Lung (tissue), 11 donors: ENCODE measurements at regions not wholly inside any gene's neighbourhood (a gene's known extent, or its start where the extent isn't known, plus 50 kb on each side); places are given as distances from the start of the nearest gene placed in this dataset.

Source experiments
- ATAC-seq: fragments of 200-7000 bp; cut with Tn5 transposase; one replicate; pipeline ENCODE4 v1.9.1; 2020; ENCODE audit warnings: moderate number of reproducible peaks; ENCODE audit not compliant: insufficient read depth, low FRiP score
- DNase-seq, 3 donors: peaks; one replicate each; pipeline ENCODE4 v3.0.0-alpha.2; 2013 to 2017
- H3K27ac ChIP-seq, 2 donors: one replicate each; pipeline ENCODE4 v1.5.1; 2013; ENCODE audit warnings: mild to moderate bottlenecking in 2 of 2, moderate library complexity in 2 of 2, control low read depth in 1 of 2, inconsistent platforms in 1 of 2, low read depth in 1 of 2, low read length in 1 of 2
- H3K27me3 ChIP-seq, 3 donors: one replicate each; pipeline ENCODE4 v1.5.1; 2013; ENCODE audit warnings: low read length in 2 of 3; ENCODE audit not compliant: control insufficient read depth in 3 of 3, insufficient read depth in 3 of 3
- H3K36me3 ChIP-seq, 4 donors: one replicate each; pipeline ENCODE4 v1.5.1; 2013; ENCODE audit warnings: low read length in 4 of 4, mild to moderate bottlenecking in 1 of 4, moderate library complexity in 1 of 4; ENCODE audit not compliant: control insufficient read depth in 4 of 4, insufficient read depth in 4 of 4
- H3K4me1 ChIP-seq, 5 donors: one replicate each; pipeline ENCODE4 v1.5.1; 2013; ENCODE audit warnings: low read length in 5 of 5, mild to moderate bottlenecking in 2 of 5, moderate library complexity in 1 of 5; ENCODE audit not compliant: control insufficient read depth in 5 of 5, insufficient read depth in 5 of 5
- H3K4me3 ChIP-seq: one replicate; pipeline ENCODE4 v1.5.1; 2013; ENCODE audit warnings: mild to moderate bottlenecking, control low read depth, moderate library complexity
- H3K9ac ChIP-seq, 2 donors: one replicate each; pipeline ENCODE4 v1.5.1; 2013; ENCODE audit warnings: low read length in 2 of 2, control low read depth in 1 of 2; ENCODE audit not compliant: insufficient read depth in 1 of 2
- H3K9me3 ChIP-seq, 4 donors: one replicate each; pipeline ENCODE4 v1.5.1; 2013; ENCODE audit warnings: low read length in 3 of 4, mild to moderate bottlenecking in 1 of 4, moderate library complexity in 1 of 4; ENCODE audit not compliant: control insufficient read depth in 4 of 4, insufficient read depth in 3 of 4
- CTCF ChIP-seq: IDR thresholded peaks from 2 replicates; pipeline ENCODE4 v1.5.1; 2012; ENCODE audit warnings: mild to moderate bottlenecking; ENCODE audit errors: control extremely low read depth, extremely low read depth
- WGBS, 2 donors: extraction: QIAGEN DNeasy Blood & Tissue Kit; methylation state at CpG; one replicate each; pipeline ENCODE4 v1.1.7; 2013; 5-methylcytosine and 5-hydroxymethylcytosine counted together
- donor health status: control.
- donor health status: control.
- donor health status: Bipolar disorder and iron deficiency.
- donor health status: healthy.
- donor health status: DM: yes; HTN: yes; CAD: no.

DNA sequence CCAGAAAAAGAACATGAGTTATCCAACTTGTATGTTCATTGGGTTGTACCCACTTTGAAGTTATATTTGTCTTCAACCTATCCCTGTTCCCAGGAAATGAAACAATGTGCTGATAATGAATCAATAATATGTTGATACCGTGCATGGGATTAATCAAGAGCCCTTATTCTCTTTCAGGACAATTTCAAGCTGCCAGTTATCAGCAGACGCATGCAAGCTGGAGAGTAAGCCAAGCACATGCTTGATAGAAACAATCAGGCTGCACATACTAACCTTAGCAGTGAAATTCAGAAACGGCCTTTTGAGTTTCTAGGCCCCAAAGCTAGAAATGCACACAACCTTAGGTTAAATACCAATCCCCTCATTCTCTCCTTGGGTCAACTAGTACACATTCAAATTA is 480.4 kb upstream of the AGTR1 start:
- DNase-seq (peak in 2 of 3 donors; percentile 51 to 63), ATAC-seq (no peak)
- H3K4me1 ChIP-seq: peaks cover 0 to 9% (median 0%) of the 10 kb centered on the region in 5 donors
- no peak overlapping the region for H3K27ac ChIP-seq
- no peak overlapping the region for H3K4me3 ChIP-seq
- H3K9ac ChIP-seq: no peak overlapping the region
- no peaks in the 10 kb centered on the region for H3K9me3 ChIP-seq
- H3K36me3 ChIP-seq: no peaks in the 10 kb centered on the region
- TF ChIP-seq CTCF: no peak
- 54 to 76% methylated on average over 3 of the region's 3 CpGs for WGBS, 2 donors
- no peaks in the 10 kb centered on the region for H3K27me3 ChIP-seq

DNA sequence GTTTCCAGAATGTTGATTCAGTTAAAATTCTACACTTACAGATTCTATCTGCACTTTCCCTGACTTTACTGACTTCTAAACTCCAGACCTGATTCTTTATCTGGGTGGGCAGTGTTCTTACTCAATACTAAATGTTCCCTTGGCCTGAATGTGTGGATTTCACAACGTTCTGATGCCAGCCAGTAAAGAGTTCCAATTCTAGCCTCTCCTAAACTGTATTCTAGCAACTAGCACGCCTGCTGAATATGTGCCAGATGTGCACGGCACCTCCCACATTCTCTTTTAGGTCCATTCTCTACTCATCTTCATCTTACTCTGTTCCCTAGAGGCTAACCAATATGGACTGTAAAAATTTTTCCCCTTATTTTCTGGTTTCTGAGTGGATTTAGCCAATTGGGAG is 479.5 kb upstream of the AGTR1 start:
- Histone ChIP-seq H3K9me3 (no peaks in the 10 kb centered on the region), H3K27me3 (no peaks in the 10 kb centered on the region), H3K4me3 (no peak overlapping the region), H3K4me1 (peaks cover 0 to 9% (median 0%) of the 10 kb centered on the region in 5 donors), H3K36me3 (no peaks in the 10 kb centered on the region), H3K27ac (no peak overlapping the region), H3K9ac (no peak overlapping the region)
- DNase-seq (peak in 1 of 3 donors; percentile 19), ATAC-seq (no peak)
- TF ChIP-seq CTCF: no peak
- WGBS, 2 donors: 64 to 74% methylated on average over 3 of the region's 3 CpGs

GRCh38 chr3:148219999-148220398 is 477.7 kb upstream of the AGTR1 start:
- Histone ChIP-seq H3K4me3 (no peak overlapping the region), H3K36me3 (no peaks in the 10 kb centered on the region), H3K9ac (no peak overlapping the region), H3K4me1 (peaks cover 0 to 9% (median 0%) of the 10 kb centered on the region in 5 donors), H3K27ac (no peak overlapping the region), H3K27me3 (no peaks in the 10 kb centered on the region), H3K9me3 (no peaks in the 10 kb centered on the region)
- 94% methylated on average over 2 of the region's 2 CpGs for WGBS, 2 donors
- DNase-seq (no peak), ATAC-seq (no peak)
- no peak for TF ChIP-seq CTCF

DNA sequence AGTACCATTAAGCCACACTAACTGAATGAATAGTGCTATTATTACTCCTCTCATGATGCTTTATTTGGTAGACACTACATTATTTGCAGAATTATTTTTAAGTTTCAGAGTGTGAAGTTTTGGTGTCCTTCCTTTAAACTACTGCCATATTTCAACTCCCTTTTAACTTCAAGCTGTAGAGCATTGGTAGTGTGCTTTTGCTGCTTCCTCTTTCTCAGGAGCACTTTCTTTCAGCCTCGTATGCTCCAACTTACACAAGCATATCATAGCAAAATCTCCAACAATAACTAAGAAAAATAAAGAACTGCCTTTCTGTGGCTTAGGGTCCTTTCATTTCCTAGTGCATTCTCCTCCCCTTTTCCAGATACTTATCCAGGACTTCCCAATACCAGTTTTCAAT is 476.4 kb upstream of the AGTR1 start:
- 42 to 43% methylated on average over 1 of the region's 1 CpG for WGBS, 2 donors
- H3K9ac ChIP-seq: no peak overlapping the region
- H3K27me3 ChIP-seq: no peaks in the 10 kb centered on the region
- DNase-seq (no peak), ATAC-seq (no peak)
- no peak overlapping the region for H3K27ac ChIP-seq
- peaks cover 0 to 9% (median 0%) of the 10 kb centered on the region in 5 donors for H3K4me1 ChIP-seq
- H3K36me3 ChIP-seq: no peaks in the 10 kb centered on the region
- no peaks in the 10 kb centered on the region for H3K9me3 ChIP-seq
- no peak for TF ChIP-seq CTCF
- H3K4me3 ChIP-seq: no peak overlapping the region
